ENCODE measurements at regions not wholly inside any gene's neighbourhood (a gene's known extent, or its start where the extent isn't known, plus 50 kb on each side); places are given as distances from the start of the nearest gene placed in this dataset.

DNA sequence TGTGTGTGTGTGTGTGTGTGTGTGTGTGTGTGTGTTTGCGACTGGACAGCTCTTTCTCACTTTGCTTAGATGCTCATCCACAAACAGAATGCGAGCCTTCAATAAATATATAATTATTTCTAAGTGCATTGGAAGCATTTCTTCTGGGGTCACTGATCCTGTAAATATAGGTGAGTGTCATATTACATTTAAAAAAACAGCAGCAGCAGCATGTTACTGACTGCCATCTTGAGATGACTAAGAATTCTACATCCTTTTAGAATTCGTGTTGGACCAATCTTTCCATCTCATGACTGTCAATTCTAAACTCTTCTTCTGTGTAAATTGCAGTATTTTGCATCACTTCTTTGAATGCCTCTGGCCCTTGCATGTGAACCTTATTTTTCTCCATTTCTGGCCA is 238.0 kb upstream of the DDI1 start:
- H3K4me3 ChIP-seq: no peak overlapping the region
- H3K4me1 ChIP-seq: peaks cover 0 to 31% (median 17%) of the 10 kb centered on the region in 4 donors
- DNase-seq: no peak
- H3K9me3 ChIP-seq: no peaks in the 10 kb centered on the region
- H3K36me3 ChIP-seq: no peaks in the 10 kb centered on the region
- TF ChIP-seq POLR2AphosphoS5 (IDR thresholded peaks at IDR 0.05): no peak
- no peak for TF ChIP-seq EP300 (IDR thresholded peaks at IDR 0.05)
- no peak for TF ChIP-seq POLR2A (IDR thresholded peaks at IDR 0.05)
- TF ChIP-seq, protein P1, sequence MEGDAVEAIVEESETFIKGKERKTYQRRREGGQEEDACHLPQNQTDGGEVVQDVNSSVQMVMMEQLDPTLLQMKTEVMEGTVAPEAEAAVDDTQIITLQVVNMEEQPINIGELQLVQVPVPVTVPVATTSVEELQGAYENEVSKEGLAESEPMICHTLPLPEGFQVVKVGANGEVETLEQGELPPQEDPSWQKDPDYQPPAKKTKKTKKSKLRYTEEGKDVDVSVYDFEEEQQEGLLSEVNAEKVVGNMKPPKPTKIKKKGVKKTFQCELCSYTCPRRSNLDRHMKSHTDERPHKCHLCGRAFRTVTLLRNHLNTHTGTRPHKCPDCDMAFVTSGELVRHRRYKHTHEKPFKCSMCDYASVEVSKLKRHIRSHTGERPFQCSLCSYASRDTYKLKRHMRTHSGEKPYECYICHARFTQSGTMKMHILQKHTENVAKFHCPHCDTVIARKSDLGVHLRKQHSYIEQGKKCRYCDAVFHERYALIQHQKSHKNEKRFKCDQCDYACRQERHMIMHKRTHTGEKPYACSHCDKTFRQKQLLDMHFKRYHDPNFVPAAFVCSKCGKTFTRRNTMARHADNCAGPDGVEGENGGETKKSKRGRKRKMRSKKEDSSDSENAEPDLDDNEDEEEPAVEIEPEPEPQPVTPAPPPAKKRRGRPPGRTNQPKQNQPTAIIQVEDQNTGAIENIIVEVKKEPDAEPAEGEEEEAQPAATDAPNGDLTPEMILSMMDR (IDR thresholded peaks at IDR 0.05): no peak
- 72 to 76% methylated on average over 3 of the region's 3 CpGs for WGBS, 2 donors
- H3K27me3 ChIP-seq: no peaks in the 10 kb centered on the region
- H3K27ac ChIP-seq: no peak overlapping the region
- intact Hi-C loops (cut with DNase I): no loop called here

DNA sequence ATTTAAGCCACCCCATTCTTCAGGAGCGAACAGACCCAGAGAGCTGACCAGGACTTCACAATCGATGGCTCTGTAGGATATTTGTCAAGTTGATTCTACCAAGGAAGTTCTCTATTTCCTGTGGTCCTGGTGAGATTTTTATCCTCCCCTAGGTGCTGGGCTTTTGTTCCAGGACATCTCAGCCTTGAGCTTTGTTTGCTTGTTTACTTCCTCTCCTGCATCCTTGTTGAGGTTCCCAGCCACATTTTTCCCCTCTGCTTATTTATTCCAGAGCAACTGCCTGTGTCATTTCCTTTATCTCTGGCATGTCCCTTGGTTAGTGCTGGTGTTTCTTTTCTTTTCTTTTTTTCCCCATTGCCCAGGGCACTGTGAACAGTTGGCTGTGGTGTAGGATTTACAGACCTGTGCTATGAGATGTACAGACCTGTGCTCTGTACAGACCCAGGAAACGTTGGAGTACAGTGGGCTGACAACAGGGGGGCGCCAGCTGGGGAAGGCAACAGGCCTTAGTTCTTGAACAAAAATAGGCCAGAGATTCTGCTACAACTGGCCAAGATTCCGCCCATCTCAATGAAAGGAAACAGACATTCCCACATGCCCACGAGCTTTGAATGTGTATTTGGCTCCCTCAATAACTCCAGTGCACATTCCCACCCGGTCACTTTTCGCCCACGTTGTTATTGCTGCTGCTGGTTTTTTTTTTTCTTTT is 235.9 kb upstream of the DDI1 start:
- TF ChIP-seq EP300 (IDR thresholded peaks at IDR 0.05) (no peak), POLR2A (IDR thresholded peaks at IDR 0.05) (no peak), POLR2AphosphoS5 (IDR thresholded peaks at IDR 0.05) (peak in 1 of 4 donors; percentile 32)
- Histone ChIP-seq H3K36me3 (no peaks in the 10 kb centered on the region), H3K27ac (peak overlapping the region in 3 of 4 donors; percentile 45 to 62 (median 57)), H3K4me3 (no peak overlapping the region), H3K4me1 (peaks cover 0 to 35% (median 17%) of the 10 kb centered on the region in 4 donors), H3K9me3 (no peaks in the 10 kb centered on the region), H3K27me3 (no peaks in the 10 kb centered on the region)
- WGBS, 2 donors: 80 to 88% methylated on average over 9 of the region's 9 CpGs
- DNase-seq: no peak
- intact Hi-C loops (cut with DNase I): no loop called here

GRCh38 chr11:103803062-103803461 is 233.4 kb upstream of the DDI1 start:
- DNase-seq: no peak
- Histone ChIP-seq H3K4me1 (peaks cover 0 to 47% (median 29%) of the 10 kb centered on the region in 4 donors), H3K9me3 (no peaks in the 10 kb centered on the region), H3K27ac (no peak overlapping the region), H3K27me3 (no peaks in the 10 kb centered on the region), H3K36me3 (no peaks in the 10 kb centered on the region), H3K4me3 (no peak overlapping the region)
- WGBS, 2 donors: 83 to 85% methylated on average over 3 of the region's 3 CpGs
- no peak for TF ChIP-seq EP300 (IDR thresholded peaks at IDR 0.05)
- no peak for TF ChIP-seq POLR2AphosphoS5 (IDR thresholded peaks at IDR 0.05)
- TF ChIP-seq, protein P1 (IDR thresholded peaks at IDR 0.05): no peak
- no peak for TF ChIP-seq POLR2A (IDR thresholded peaks at IDR 0.05)
- intact Hi-C loops (cut with DNase I): no loop called here

DNA sequence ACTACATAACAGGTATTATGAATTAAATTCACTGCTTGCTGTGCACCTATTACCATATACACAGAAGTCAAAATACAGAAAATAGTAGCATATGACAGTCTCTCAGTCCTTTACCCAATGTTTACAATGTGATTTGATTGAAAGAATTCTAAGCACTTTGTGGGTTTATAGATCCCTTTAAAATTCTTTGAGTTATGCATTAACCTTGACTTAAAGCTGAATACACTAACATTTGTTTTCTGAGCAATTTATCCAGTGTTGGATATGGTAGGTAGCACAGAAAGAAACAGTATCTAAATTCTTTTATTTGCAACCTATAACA is 230.8 kb upstream of the DDI1 start:
- TF ChIP-seq EP300 (IDR thresholded peaks at IDR 0.05): no peak
- TF ChIP-seq POLR2AphosphoS5 (IDR thresholded peaks at IDR 0.05): no peak
- TF ChIP-seq, protein P1 (IDR thresholded peaks at IDR 0.05): no peak
- TF ChIP-seq POLR2A (IDR thresholded peaks at IDR 0.05): no peak
- no peaks in the 10 kb centered on the region for H3K27me3 ChIP-seq
- peaks cover 0 to 35% (median 20%) of the 10 kb centered on the region in 4 donors for H3K4me1 ChIP-seq
- intact Hi-C loops (cut with DNase I): no loop called here
- peak overlapping the region in 1 of 4 donors; percentile 31 for H3K27ac ChIP-seq
- H3K9me3 ChIP-seq: no peaks in the 10 kb centered on the region
- H3K36me3 ChIP-seq: no peaks in the 10 kb centered on the region
- H3K4me3 ChIP-seq: no peak overlapping the region
- no peak for DNase-seq

DNA sequence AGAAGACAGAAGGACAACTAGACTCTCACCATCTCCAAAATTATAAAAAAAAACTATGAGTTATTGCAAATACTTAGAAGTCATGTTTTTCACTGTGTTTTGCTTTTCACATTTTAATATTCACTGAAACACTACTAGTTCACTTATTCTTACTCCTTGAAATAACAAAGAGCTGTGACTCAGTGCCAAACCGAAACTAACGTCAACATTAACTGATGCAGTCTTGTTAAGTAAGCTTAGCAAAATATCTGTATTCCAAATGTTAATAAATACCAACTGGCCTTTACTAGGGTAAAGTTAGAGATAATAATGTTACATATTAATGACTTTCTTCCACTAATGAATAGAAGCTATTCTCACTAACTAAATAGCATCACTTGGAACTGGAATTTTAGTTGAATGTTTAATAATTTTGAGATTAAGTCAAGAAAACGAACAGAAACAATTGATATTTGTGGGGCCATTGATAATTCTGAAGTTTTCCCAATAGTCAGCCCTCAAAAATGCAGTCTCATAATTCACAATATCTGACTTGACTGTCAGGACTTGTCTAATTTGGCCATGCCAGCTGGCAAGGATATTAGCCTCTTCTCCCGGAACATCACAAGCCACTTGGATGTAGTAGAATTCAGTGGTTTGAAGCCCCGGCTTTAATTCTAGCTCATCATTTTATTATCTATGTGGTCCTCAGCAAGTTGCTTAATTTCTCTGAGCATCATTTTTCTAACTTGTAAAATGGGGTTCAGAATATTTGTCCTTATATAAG is 230.1 kb upstream of the DDI1 start:
- peak overlapping the region in 2 of 4 donors; percentile 26 to 31 for H3K27ac ChIP-seq
- no peaks in the 10 kb centered on the region for H3K27me3 ChIP-seq
- H3K4me3 ChIP-seq: no peak overlapping the region
- no peaks in the 10 kb centered on the region for H3K36me3 ChIP-seq
- WGBS, 2 donors: 45 to 72% methylated on average over 5 of the region's 5 CpGs
- intact Hi-C loops (cut with DNase I): no loop called here
- DNase-seq: no peak
- peaks cover 0 to 28% (median 14%) of the 10 kb centered on the region in 4 donors for H3K4me1 ChIP-seq
- no peak for TF ChIP-seq POLR2AphosphoS5 (IDR thresholded peaks at IDR 0.05)
- no peak for TF ChIP-seq POLR2A (IDR thresholded peaks at IDR 0.05)
- TF ChIP-seq, protein P1 (IDR thresholded peaks at IDR 0.05): no peak
- no peak for TF ChIP-seq EP300 (IDR thresholded peaks at IDR 0.05)
- no peaks in the 10 kb centered on the region for H3K9me3 ChIP-seq
